HG02870 (cell line): ENCODE measurements at regions not wholly inside any gene's neighbourhood (a gene's known extent, or its start where the extent isn't known, plus 50 kb on each side); places are given as distances from the start of the nearest gene placed in this dataset.
"Not testable (repeated sequence)": the region's sequence is repeated elsewhere in the genome, so short reads cannot be mapped to it uniquely, and the experiment has no call there.

Experiments
- ATAC-seq: cut with Tn5 transposase; IDR thresholded peaks from one replicate; pipeline ENCODE4 v1.9.1; 2021; ENCODE audit warnings: mild to moderate bottlenecking, moderate library complexity; ENCODE audit not compliant: unreplicated experiment

DNA sequence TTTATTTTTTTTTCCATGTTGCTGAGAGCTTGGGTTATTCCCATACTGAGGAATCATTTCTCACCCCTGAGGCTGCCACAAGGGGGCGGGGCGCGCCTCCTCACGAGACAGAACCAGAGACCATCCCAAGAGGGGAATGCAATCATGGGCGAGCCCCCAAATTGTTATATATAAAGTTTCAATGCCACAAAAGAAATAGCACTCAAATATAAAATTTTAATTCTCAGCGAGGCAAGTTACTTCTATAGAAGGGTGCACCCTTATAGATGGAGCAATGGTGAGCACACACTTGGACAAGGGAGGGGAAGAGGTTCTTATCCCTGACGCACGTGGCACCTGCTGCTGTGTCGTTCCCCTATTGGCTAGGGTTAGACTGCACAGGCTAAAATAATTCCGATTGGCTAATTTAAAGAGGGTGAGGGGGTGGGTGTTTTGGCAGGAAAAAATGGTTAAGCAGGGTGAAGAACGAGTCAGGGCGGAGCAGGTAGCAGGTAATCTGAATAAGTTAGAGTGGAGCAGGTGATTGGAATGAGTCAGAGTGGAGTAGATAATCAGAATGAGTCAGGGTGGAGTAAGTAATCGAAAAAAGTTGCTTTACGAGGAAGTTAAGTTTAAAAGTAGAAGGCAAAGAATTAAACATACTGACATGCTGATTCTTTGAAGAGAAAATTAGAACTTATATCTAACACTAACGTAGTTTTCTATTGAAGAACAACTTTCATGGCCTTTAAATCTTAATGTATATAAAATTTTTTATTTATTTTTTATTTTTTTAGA is 177.5 kb downstream of the MTCL1 start:
- ATAC-seq, result no peak

- ATAC-seq, result no peak
These were observed 178.0 kb downstream of the MTCL1 start for GRCh38 chr18:8883409-8883668.

DNA sequence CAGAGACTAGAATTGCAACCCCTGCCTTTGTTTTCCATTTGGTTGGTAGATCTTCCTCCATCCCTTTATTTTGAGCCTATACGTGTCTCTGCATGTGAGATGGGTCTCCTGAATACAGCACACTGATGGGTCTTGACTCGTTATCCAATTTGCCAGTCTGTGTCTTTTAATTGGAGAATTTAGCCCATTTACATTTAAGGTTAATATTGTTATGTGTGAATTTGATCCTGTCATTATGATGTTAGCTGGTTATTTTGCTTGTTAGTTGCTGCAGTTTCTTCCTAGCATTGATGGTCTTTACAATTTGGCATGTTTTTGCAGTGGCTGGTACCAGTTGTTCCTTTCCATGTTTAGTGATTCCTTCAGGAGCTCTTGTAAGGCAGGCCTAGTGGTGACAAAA is 182.5 kb downstream of the MTCL1 start:
- not testable (repeated sequence) for ATAC-seq

- ATAC-seq, result no peak
These were observed 184.1 kb downstream of the MTCL1 start for GRCh38 chr18:8889489-8889888.

- not testable (repeated sequence) for ATAC-seq
These were observed 185.1 kb downstream of the MTCL1 start for GRCh38 chr18:8890503-8890902.

GRCh38 chr18:8890957-8891464 is 185.7 kb downstream of the MTCL1 start:
- no peak for ATAC-seq

DNA sequence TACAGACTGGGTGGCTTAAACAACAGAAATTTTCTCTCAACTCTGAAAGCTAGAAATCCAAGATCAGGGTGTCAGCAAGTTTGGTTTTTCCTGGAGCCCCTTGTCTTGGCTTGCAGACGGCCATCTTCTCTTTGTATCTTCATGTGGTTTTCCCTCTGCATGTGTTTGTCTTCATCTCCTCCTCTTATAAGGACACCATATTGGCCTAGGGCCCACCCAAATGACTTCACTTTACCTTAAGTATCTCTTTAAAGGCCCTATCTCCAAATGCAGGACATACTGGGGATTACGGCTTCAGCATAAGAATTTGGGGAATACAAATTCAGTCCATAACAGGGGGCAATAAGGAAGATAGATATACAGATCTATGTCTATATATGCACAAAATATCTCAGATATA is 187.9 kb downstream of the MTCL1 start:
- ATAC-seq, result no peak

GRCh38 chr18:8893628-8894231 is 188.4 kb downstream of the MTCL1 start:
- ATAC-seq, result no peak

- ATAC-seq, result no peak
These were observed 189.5 kb downstream of the MTCL1 start for GRCh38 chr18:8894823-8895222.

GRCh38 chr18:8895341-8895740 is 190.0 kb downstream of the MTCL1 start:
- no peak for ATAC-seq

- ATAC-seq, result no peak
These were observed 190.7 kb downstream of the MTCL1 start for GRCh38 chr18:8895987-8896619.

GRCh38 chr18:8899000-8899399 is 193.6 kb downstream of the MTCL1 start:
- ATAC-seq, result no peak

DNA sequence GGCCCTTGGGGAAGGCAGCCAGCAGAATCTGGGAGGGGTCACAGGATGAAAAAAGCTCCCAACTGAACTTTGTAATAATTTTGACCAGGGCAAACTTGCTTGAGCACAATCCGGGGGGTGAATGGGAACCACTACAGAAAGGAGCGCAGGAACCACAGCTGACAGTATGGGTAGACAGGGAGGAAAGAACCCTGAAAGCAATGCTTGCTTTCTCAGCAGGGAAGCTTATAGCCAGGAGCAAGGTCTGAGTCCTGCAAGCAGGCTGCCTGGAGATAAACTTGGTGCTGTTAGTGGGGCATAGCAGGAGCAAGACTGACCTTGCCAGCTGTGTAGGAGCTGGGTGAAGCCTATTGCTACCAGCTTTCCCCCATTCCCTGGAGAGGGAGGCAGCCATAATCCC is 195.2 kb downstream of the MTCL1 start:
- ATAC-seq, result no peak

DNA sequence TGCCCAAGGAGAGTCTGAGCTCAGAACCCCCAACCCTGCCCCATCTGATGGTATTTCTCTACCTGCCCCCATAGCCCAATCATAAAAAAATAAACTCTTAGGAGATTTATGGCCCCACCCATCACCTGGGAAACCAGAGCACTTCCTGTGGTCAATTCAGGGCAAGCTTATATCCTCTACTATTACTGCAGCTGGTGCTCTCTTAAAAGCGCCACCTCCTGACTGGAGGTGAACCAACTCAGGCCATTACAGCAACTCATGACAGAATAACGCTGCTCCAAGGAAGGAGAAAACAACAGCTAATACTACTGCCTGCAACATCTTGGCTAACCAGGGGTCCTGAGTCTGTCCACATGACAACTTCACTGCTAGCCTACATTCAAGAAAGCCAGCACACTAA is 195.7 kb downstream of the MTCL1 start:
- ATAC-seq, result no peak

- no peak for ATAC-seq
These were observed 198.2 kb upstream of the NDUFV2 start for GRCh38 chr18:8904316-8904715.

DNA sequence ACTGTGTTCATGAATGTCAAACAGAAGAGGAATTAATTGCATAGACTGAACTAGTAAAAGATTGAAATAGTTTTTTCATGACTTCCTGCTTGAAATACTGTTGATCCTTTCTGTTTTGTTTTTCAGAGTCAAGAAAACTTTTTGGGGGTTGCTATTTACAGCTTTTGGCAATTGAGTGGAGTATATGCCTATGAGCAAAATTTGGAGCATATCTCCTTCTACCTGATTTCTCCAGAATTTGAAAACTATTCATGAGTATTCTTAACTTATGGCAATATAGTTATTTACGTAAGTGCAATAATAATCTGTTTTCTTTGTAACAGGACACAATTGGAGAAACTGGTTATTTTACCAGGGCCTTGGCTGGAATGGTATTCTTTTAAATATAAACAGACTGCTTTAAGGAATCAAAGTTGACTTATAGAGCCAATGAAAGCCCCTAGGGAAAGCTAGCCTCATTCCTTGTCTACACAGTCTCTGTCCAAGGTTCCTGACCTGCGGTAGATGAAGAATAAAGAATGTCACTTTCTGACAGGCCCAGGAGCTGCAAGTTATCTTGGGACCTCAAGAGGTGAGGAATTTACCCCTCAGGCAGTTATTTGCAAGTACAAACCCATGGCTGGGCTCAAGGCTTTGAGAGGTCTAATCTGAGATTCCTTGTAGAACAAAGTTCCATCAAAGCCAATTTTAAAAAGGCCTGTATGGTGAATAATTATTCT is 193.5 kb upstream of the NDUFV2 start:
- no peak for ATAC-seq

GRCh38 chr18:8910186-8910822 is 192.2 kb upstream of the NDUFV2 start:
- ATAC-seq, result no peak

DNA sequence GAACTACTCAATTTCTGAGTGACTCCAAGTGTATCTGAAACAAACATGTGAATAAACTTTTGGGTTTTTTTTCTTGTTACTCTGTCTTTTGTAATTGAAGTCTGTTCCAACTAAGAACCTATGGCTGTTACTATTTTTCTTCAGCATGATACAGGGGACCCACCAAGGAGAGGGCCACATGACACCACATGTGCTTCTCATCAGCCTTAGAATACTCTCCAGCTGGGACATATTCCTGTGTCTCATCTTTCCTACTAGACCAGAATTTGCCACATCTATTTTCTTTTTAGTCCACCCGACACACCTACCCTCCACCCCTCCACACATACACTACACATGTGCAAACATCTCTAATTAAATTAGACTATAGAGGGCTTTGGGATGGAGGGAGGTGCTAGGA is 191.7 kb upstream of the NDUFV2 start:
- no peak for ATAC-seq

GRCh38 chr18:8911408-8912340 is 190.8 kb upstream of the NDUFV2 start:
- ATAC-seq, result no peak
